Calu3 (cell line): ENCODE measurements at regions not wholly inside any gene's neighbourhood (a gene's known extent, or its start where the extent isn't known, plus 50 kb on each side); places are given as distances from the start of the nearest gene placed in this dataset.

Source experiments
- BruUV-seq: library from RNA; stranded (reverse); fragments of 400-500 nt; replicated peaks from 2 replicates; lab custom pipeline; 2021; lab: Mats Ljungman, UMichigan
- CTCF ChIA-PET: fragments of 300-600 bp; sonication (Branson Sonifier 250); formaldehyde crosslinking; loops from one replicate; lab custom pipeline; 2022; ENCODE audit warnings: antibody characterized with exemption; lab: Charles Lee
- DNase-seq: peaks from one replicate; pipeline ENCODE4 v3.0.0; 2022
- H3K27ac Mint-ChIP-seq: one replicate; pipeline ENCODE4 v1.8.0; 2022; ENCODE audit warnings: mixed read lengths; ENCODE audit not compliant: unreplicated experiment
- H3K27me3 Mint-ChIP-seq: one replicate; pipeline ENCODE4 v1.8.0; 2022; ENCODE audit warnings: mixed read lengths; ENCODE audit not compliant: unreplicated experiment
- H3K36me3 Mint-ChIP-seq: one replicate; pipeline ENCODE4 v1.8.0; 2022; ENCODE audit warnings: mild to moderate bottlenecking, moderate library complexity, mixed read lengths; ENCODE audit not compliant: insufficient read depth, unreplicated experiment
- H3K4me1 Mint-ChIP-seq: one replicate; pipeline ENCODE4 v1.8.0; 2022; ENCODE audit warnings: mild to moderate bottlenecking, low read depth, mixed read lengths; ENCODE audit not compliant: unreplicated experiment
- H3K4me3 Mint-ChIP-seq: one replicate; pipeline ENCODE4 v1.8.0; 2022; ENCODE audit warnings: mild to moderate bottlenecking, low read depth, moderate library complexity, mixed read lengths; ENCODE audit not compliant: unreplicated experiment
- H3K9me3 Mint-ChIP-seq: one replicate; pipeline ENCODE4 v1.8.0; 2022; ENCODE audit warnings: low read depth, mixed read lengths; ENCODE audit not compliant: unreplicated experiment
- intact Hi-C: fragments of 100-400 bp; cut with micrococcal nuclease; formaldehyde crosslinking; loops from one replicate; pipeline ENCODE4 v1.10.0; 2022; ENCODE audit not compliant: unreplicated experiment
- TF ChIP-seq, protein P1 (sequence below): fragments of 200-600 bp; IDR thresholded peaks from one replicate; pipeline ENCODE4 v1.8.0; 2022; ENCODE audit warnings: antibody characterized with exemption; ENCODE audit not compliant: unreplicated experiment

DNA sequence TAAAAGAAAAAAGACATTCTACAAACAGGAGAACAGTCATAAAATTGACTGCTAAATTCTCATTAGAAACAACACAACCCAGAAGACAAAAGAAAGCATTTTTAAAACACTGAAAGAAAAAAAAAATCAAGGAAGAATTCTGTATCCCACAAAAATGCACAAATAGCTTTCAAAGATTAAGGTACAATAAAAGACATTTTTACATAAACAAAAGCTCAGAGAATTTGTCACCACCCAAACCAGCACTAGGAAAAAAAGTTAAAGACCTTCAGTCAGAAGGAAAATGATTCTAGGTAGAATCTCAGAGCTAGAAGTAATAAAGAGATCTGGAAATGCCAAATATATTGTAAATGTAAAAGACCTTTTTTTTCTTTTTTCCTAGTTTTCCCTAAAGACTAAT lies 252.4 kb downstream of the CLIC5 start:
- no peak overlapping the region for H3K4me3 Mint-ChIP-seq
- CTCF ChIA-PET = no interaction called here
- intact Hi-C loops = no loop called here
- H3K27me3 Mint-ChIP-seq = peaks cover 38% of the 10 kb centered on the region
- peaks cover 2% of the 10 kb centered on the region for H3K9me3 Mint-ChIP-seq
- no peaks in the 10 kb centered on the region for H3K36me3 Mint-ChIP-seq
- no peaks in the 10 kb centered on the region for H3K4me1 Mint-ChIP-seq
- no peak for DNase-seq
- H3K27ac Mint-ChIP-seq = no peak overlapping the region
- TF ChIP-seq, protein P1, sequence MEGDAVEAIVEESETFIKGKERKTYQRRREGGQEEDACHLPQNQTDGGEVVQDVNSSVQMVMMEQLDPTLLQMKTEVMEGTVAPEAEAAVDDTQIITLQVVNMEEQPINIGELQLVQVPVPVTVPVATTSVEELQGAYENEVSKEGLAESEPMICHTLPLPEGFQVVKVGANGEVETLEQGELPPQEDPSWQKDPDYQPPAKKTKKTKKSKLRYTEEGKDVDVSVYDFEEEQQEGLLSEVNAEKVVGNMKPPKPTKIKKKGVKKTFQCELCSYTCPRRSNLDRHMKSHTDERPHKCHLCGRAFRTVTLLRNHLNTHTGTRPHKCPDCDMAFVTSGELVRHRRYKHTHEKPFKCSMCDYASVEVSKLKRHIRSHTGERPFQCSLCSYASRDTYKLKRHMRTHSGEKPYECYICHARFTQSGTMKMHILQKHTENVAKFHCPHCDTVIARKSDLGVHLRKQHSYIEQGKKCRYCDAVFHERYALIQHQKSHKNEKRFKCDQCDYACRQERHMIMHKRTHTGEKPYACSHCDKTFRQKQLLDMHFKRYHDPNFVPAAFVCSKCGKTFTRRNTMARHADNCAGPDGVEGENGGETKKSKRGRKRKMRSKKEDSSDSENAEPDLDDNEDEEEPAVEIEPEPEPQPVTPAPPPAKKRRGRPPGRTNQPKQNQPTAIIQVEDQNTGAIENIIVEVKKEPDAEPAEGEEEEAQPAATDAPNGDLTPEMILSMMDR = no peak
- no TSS peak for BruUV-seq

DNA sequence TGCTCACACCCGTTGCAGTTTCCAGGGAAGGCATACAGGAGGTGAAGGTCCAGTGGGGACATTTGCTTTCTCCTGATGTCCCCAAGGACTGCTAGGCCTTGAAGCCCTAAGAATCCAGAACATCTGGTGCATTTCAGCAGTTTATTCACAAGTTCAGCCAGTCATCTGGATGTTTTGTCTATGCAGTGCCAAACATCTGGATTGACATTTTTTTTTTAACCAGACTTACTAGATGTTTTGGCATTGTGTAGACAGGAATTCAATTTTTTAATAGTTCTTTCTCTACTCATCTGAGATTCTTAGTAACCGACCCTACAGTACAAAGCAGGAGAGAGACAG lies 256.2 kb downstream of the CLIC5 start:
- no peaks in the 10 kb centered on the region for H3K9me3 Mint-ChIP-seq
- DNase-seq = no peak
- H3K36me3 Mint-ChIP-seq = no peaks in the 10 kb centered on the region
- intact Hi-C loops = no loop called here
- no peak overlapping the region for H3K27ac Mint-ChIP-seq
- peaks cover 69% of the 10 kb centered on the region for H3K27me3 Mint-ChIP-seq
- no TSS peak for BruUV-seq
- H3K4me1 Mint-ChIP-seq = no peaks in the 10 kb centered on the region
- CTCF ChIA-PET = no interaction called here
- TF ChIP-seq, protein P1 = no peak
- H3K4me3 Mint-ChIP-seq = no peak overlapping the region

DNA sequence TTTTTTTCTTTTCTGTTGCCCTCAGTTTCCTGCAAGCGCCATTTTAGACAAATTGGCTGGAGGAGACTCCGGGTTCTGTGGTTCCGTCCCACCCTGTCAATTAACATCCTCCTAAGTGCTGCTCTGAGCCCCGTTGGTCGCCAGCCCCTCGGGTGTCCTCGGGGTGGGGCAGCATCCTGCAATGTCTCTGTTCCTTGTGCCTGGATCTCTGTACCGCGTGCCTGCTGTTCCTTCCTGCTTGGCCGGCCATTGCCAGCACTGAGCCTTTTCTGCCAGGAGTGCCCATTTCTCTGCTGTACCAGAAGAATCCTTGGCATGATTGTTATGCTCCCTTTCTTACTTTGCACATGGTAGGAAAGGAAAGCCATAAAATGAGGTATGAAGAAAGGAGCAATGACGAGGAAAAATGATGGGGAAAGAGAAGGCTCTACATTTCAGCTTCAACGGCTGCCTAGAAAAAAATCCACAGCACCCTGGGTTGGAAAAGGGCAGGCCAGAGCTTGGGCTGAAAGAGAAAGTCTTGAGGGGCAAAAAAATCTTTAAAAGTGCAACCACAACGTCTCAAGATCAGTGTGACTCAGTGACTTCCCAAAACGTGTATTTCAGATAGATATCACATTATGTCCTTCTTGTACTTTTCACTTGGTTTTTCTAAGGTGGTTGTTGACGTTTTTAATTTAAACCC lies 256.7 kb downstream of the CLIC5 start:
- H3K27ac Mint-ChIP-seq = no peak overlapping the region
- CTCF ChIA-PET = no interaction called here
- H3K9me3 Mint-ChIP-seq = no peaks in the 10 kb centered on the region
- peaks cover 74% of the 10 kb centered on the region for H3K27me3 Mint-ChIP-seq
- TF ChIP-seq, protein P1 = no peak
- no peaks in the 10 kb centered on the region for H3K36me3 Mint-ChIP-seq
- no peak overlapping the region for H3K4me3 Mint-ChIP-seq
- BruUV-seq = no TSS peak
- no peak for DNase-seq
- intact Hi-C loops = no loop called here
- H3K4me1 Mint-ChIP-seq = no peaks in the 10 kb centered on the region

- DNase-seq = no peak
- Mint-ChIP-seq H3K4me3 (no peak overlapping the region), H3K27ac (no peak overlapping the region), H3K36me3 (no peaks in the 10 kb centered on the region), H3K9me3 (no peaks in the 10 kb centered on the region), H3K27me3 (peaks cover 87% of the 10 kb centered on the region), H3K4me1 (no peaks in the 10 kb centered on the region)
- BruUV-seq = no TSS peak
- CTCF ChIA-PET = interaction anchor here (0.7 kb wide), 1 partner anchor 26 kb away, joined by 5 read pairs; no protein-coding TSS in a partner anchor
- TF ChIP-seq, protein P1 = no peak
- intact Hi-C loops = no loop called here
Observed at GRCh38 chr6:45757443-45758130, 258.1 kb downstream of the CLIC5 start.
